Sigmoid colon (tissue), 6 donors: ENCODE measurements at regions not wholly inside any gene's neighbourhood (a gene's known extent, or its start where the extent isn't known, plus 50 kb on each side); places are given as distances from the start of the nearest gene placed in this dataset.

Experiments used
- DNase-seq: peaks from one replicate; pipeline ENCODE4 v3.0.0-alpha.2; 2019
- H3K27ac ChIP-seq, 4 donors: fragments of 200-600 bp; sonication (generic); one replicate each; pipeline ENCODE4 v1.5.1; 2016 to 2019; ENCODE audit warnings: mild to moderate bottlenecking in 1 of 4
- H3K27me3 ChIP-seq, 3 donors: fragments of 200-600 bp; sonication (generic); one replicate each; pipeline ENCODE4 v1.5.1; 2019; ENCODE audit warnings: mild to moderate bottlenecking in 1 of 3
- H3K36me3 ChIP-seq, 4 donors: fragments of 200-600 bp; sonication (generic); one replicate each; pipeline ENCODE4 v1.5.1; 2016 to 2019
- H3K4me1 ChIP-seq, 4 donors: fragments of 200-600 bp; sonication (generic); one replicate each; pipeline ENCODE4 v1.5.1; 2017 to 2019
- H3K4me3 ChIP-seq, 4 donors: fragments of 200-600 bp; sonication (generic); one replicate each; pipeline ENCODE4 v1.5.1; 2017 to 2019; ENCODE audit warnings: mild to moderate bottlenecking in 2 of 4, moderate library complexity in 1 of 4
- H3K9me3 ChIP-seq, 4 donors: fragments of 200-600 bp in 3 of 4; sonication (generic) in 3 of 4; one replicate each; pipeline versions ENCODE4 v1.5.1 to v1.6.1; 2013 to 2019
- CTCF ChIP-seq, 4 experiments: fragments of 450-650 bp in 3 of 4; fragments of 200-600 bp in 1 of 4; IDR thresholded peaks; one replicate each; pipeline ENCODE4 v1.5.1; 2016 to 2019; ENCODE audit warnings: antibody characterized with exemption in 4 of 4, mild to moderate bottlenecking in 3 of 4, moderate library complexity in 2 of 4
- EP300 ChIP-seq, 4 donors: sonication (generic); formaldehyde crosslinking; IDR thresholded peaks; one replicate each; pipeline ENCODE4 v1.6.1; 2017; ENCODE audit warnings: antibody characterized with exemption in 4 of 4
- POLR2A ChIP-seq, 2 donors: fragments of 450-650 bp; IDR thresholded peaks; one replicate each; pipeline ENCODE4 v1.6.1; 2016; ENCODE audit warnings: antibody characterized with exemption in 2 of 2, mild to moderate bottlenecking in 2 of 2, moderate library complexity in 2 of 2
- POLR2AphosphoS5 ChIP-seq, 4 donors: sonication (generic); formaldehyde crosslinking; IDR thresholded peaks; one replicate each; pipeline ENCODE4 v1.6.1; 2017; ENCODE audit warnings: antibody characterized with exemption in 4 of 4
- WGBS, 2 donors: extraction: QIAGEN DNeasy Blood & Tissue Kit; methylation state at CpG; one replicate each; pipeline ENCODE4 v1.1.7; 2013; 5-methylcytosine and 5-hydroxymethylcytosine counted together
- intact Hi-C: fragments of 100-400 bp; cut with DNase I; formaldehyde crosslinking; loops from one replicate; pipeline ENCODE4 v1.15.1; 2023
- donor health status: healthy with polysubstance abuse.
- donor health status: healthy.

- H3K27me3 ChIP-seq, result no peaks in the 10 kb centered on the region
- no peak overlapping the region for H3K27ac ChIP-seq
- DNase-seq, result no peak
- WGBS, 2 donors, result 95 to 99% methylated on average over 2 of the region's 2 CpGs
- no peak overlapping the region for H3K4me3 ChIP-seq
- intact Hi-C loops, result no loop called here
- H3K36me3 ChIP-seq, result no peaks in the 10 kb centered on the region
- no peaks in the 10 kb centered on the region for H3K9me3 ChIP-seq
- no peak for TF ChIP-seq CTCF (IDR thresholded peaks at IDR 0.05)
- H3K4me1 ChIP-seq, result no peaks in the 10 kb centered on the region
Measured at GRCh38 chr5:97778451-97778850, 595.4 kb upstream of the RIOK2 start.

- 81 to 91% methylated on average over 1 of the region's 1 CpG for WGBS, 2 donors
- H3K36me3 ChIP-seq, result no peaks in the 10 kb centered on the region
- DNase-seq, result no peak
- H3K27me3 ChIP-seq, result no peaks in the 10 kb centered on the region
- no peaks in the 10 kb centered on the region for H3K9me3 ChIP-seq
- intact Hi-C loops, result no loop called here
- no peak overlapping the region for H3K4me3 ChIP-seq
- H3K27ac ChIP-seq, result no peak overlapping the region
- TF ChIP-seq POLR2A (IDR thresholded peaks at IDR 0.05) (no peak), POLR2AphosphoS5 (IDR thresholded peaks at IDR 0.05) (no peak), CTCF (IDR thresholded peaks at IDR 0.05) (no peak), EP300 (IDR thresholded peaks at IDR 0.05) (no peak)
- H3K4me1 ChIP-seq, result no peaks in the 10 kb centered on the region
Measured at GRCh38 chr5:97788369-97788768, 605.3 kb upstream of the RIOK2 start.

GRCh38 chr5:97797994-97798451 lies 615.0 kb upstream of the RIOK2 start:
- Histone ChIP-seq H3K9me3 (no peaks in the 10 kb centered on the region), H3K4me3 (no peak overlapping the region), H3K27ac (no peak overlapping the region), H3K27me3 (no peaks in the 10 kb centered on the region), H3K36me3 (no peaks in the 10 kb centered on the region), H3K4me1 (no peaks in the 10 kb centered on the region)
- intact Hi-C loops, result no loop called here
- TF ChIP-seq POLR2AphosphoS5 (IDR thresholded peaks at IDR 0.05) (no peak), CTCF (IDR thresholded peaks at IDR 0.05) (no peak), POLR2A (IDR thresholded peaks at IDR 0.05) (no peak), EP300 (IDR thresholded peaks at IDR 0.05) (no peak)
- DNase-seq, result no peak
- 72 to 92% methylated on average over 1 of the region's 1 CpG for WGBS, 2 donors

GRCh38 chr5:97801461-97801860 lies 618.4 kb upstream of the RIOK2 start:
- Histone ChIP-seq H3K27ac (no peak overlapping the region), H3K4me3 (no peak overlapping the region), H3K36me3 (no peaks in the 10 kb centered on the region), H3K4me1 (no peaks in the 10 kb centered on the region), H3K27me3 (no peaks in the 10 kb centered on the region), H3K9me3 (no peaks in the 10 kb centered on the region)
- intact Hi-C loops, result no loop called here
- DNase-seq, result no peak
- no peak for TF ChIP-seq POLR2A (IDR thresholded peaks at IDR 0.05)
- TF ChIP-seq EP300 (IDR thresholded peaks at IDR 0.05), result no peak
- TF ChIP-seq CTCF (IDR thresholded peaks at IDR 0.05), result no peak
- no peak for TF ChIP-seq POLR2AphosphoS5 (IDR thresholded peaks at IDR 0.05)

- no peak overlapping the region for H3K4me3 ChIP-seq
- intact Hi-C loops, result no loop called here
- H3K36me3 ChIP-seq, result no peaks in the 10 kb centered on the region
Measured at GRCh38 chr5:97820138-97820537, 637.1 kb upstream of the RIOK2 start.

More at GRCh38 chr5:97820138-97820537, 637.1 kb upstream of the RIOK2 start:
- 65 to 90% methylated on average over 2 of the region's 2 CpGs for WGBS, 2 donors
- Histone ChIP-seq H3K9me3 (no peaks in the 10 kb centered on the region), H3K4me1 (no peaks in the 10 kb centered on the region), H3K27me3 (no peaks in the 10 kb centered on the region), H3K27ac (no peak overlapping the region)
- TF ChIP-seq POLR2A (IDR thresholded peaks at IDR 0.05) (no peak), EP300 (IDR thresholded peaks at IDR 0.05) (no peak), CTCF (IDR thresholded peaks at IDR 0.05) (no peak), POLR2AphosphoS5 (IDR thresholded peaks at IDR 0.05) (no peak)
- no peak for DNase-seq
